Activated CD4-positive, alpha-beta T cell treated with anti-CD3 and anti-CD28 coated beads, Interleukin-2, amount 50 U/mL, for 16 hours (primary cell): ENCODE measurements at regions not wholly inside any gene's neighbourhood (a gene's known extent, or its start where the extent isn't known, plus 50 kb on each side); places are given as distances from the start of the nearest gene placed in this dataset.

ENCODE experiments used
- DNase-seq: peaks from one replicate; pipeline ENCODE4 v3.0.0-alpha.2; 2020

DNA sequence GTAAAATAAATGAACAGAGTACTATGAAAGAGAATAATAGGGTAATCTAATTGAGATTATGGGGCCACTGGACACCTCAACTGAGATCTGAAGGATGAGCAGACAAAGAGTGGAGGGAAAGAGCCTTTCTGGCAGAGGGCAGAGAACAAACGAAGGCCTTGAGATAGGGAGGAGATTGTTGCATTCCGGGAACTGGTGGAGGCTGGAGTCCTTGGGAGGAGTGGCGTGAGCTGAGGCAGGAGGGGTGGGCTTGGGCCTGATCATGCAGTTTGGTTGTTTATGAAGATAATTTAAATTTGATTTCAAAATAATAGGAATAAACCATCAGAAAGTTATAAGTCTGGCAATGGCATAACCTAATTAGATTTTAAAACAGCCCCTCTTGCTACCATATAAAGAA, 59.5 kb upstream of the GALNT15 start:
- DNase-seq = no peak

DNA sequence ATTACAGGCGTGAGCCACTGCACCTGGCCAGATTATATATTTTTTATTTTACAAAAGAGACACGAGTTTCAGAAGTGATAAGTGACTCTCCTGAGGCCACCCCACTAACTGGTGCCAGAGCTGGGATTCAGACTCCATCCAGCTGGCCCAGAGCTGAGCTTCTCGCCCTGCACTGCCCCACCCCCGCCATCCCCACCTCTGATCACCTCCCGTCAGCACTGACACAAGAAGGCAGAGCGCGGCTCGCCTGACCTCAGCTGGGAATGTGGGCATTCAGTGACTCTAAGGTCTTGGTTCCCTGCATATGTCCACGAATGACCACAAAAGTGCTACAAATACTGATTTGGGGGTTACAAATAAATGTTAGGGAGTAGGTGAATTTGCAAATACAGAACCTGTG, 56.1 kb upstream of the GALNT15 start:
- DNase-seq = no peak

DNA sequence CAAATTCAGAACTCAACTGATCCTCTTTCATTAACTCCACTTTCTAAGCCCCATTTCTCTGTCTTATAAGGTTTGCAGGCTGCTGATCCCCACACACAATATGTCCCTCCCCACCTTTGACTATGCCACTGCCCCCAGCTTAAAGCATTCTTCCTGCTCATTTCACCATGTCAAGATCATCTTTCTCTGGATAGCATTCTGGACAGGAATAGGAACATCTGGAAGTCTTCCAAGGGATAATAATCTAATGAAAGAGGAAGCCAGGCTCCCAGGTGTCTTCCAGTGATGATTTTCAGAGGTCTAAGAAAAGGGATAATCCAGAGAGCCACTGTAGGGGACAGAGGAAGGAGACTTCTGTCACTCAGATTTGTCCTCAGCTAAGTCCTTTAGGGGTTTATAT, 54.6 kb upstream of the GALNT15 start:
- DNase-seq = no peak

DNA sequence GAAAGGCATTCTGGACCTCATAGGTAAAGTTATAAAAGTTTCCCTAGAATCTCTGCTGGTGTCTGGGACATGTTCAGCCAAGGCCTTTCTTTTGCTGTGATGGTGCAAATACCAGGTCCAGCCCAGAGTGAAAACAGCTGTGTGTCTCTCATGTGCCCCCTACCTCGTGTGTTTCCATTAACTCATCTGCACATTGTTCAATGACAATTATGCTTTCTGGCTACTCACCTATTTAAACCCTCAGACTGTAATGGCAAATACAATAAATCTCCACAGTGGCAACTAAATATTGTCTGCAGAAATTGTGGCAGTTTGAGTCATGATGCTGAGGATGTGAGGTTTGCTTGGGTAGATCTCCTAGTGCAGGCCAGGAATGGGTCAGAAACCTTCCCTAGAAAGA, 53.1 kb upstream of the GALNT15 start:
- no peak for DNase-seq

DNA sequence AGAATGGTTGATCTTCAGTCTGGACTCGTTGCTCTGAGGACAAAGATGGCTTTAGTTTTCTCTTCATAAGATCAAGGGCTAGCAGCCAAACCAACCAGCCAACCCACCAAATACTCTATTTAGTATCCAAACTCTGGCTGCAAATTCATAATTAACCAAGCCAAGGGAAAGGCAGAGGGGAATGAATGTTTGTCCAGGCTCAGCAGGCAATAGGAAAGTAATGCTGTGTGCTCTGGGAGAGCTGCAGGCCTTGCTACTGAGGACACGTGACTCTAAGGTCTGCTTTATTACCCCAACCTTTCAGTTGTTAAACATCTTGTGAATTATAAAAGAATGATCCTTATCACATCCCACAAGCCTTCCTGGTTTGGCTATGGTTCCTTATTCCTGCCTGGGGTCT, 52.3 kb upstream of the GALNT15 start:
- DNase-seq = no peak

DNA sequence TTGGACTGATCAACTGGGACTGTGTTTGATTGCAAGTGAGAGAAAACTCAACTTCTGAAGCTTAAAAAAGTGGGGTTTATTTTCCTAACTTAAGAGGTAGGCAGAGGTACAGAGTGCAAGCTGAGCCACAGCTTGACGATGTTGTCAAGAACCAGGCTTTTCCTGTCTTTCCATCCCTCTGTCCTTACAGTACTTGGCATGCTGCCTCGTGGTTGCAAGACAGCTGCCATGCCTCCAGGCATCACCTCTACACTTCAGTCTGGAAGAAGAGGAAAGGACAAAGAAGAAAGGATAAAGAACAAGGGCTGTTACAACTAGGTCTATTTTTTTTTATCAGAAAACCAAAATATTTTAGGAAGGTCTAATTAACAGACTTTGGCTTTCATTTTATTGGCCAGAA, 51.8 kb upstream of the GALNT15 start:
- DNase-seq = no peak

DNA sequence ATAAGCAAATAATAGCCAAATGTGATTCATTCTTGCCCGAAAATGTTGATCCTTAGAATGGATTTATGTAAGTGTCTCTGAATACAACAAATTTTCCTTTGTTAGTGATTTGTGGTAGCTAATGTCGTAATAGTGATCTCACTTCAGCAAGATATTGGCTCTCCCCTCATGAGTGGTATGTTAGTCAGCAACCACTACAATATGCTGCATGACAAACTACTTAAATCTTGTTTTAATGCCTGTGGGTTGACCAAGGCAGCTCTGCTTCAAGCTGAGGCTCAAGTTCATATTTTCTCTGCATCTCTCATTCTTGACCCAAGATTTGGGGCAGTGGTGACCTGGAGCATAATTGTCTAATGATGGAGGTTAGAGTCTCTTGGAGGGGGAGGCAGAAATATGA, 49.8 kb upstream of the GALNT15 start:
- no peak for DNase-seq
